ENCODE measurements at regions not wholly inside any gene's neighbourhood (a gene's known extent, or its start where the extent isn't known, plus 50 kb on each side); places are given as distances from the start of the nearest gene placed in this dataset.

GRCh38 chr10:130895161-130895560 lies 416.4 kb downstream of the TCERG1L start:
- no peak for DNase-seq

GRCh38 chr10:130897815-130898214 lies 413.7 kb downstream of the TCERG1L start:
- no peak for DNase-seq

DNA sequence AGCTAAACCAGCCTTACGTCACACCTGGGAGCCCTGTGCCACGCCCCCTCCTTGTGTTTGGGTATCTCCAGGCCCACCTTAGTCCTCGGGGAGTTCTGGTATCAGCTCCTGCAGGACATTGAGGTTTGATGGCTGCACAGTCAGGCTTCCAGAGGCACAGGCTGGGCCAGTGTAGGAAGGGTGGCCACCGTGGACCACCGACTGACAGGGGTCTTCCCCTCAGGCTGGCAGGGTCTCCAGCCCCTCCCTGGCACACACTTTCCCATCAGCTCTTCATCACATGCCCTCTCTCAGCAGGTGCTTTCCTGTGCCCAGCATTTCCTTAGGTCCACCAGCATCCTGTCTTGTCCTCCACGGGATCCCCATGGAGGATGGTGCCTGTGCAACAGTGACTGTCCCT lies 413.1 kb downstream of the TCERG1L start:
- no peak for DNase-seq

DNA sequence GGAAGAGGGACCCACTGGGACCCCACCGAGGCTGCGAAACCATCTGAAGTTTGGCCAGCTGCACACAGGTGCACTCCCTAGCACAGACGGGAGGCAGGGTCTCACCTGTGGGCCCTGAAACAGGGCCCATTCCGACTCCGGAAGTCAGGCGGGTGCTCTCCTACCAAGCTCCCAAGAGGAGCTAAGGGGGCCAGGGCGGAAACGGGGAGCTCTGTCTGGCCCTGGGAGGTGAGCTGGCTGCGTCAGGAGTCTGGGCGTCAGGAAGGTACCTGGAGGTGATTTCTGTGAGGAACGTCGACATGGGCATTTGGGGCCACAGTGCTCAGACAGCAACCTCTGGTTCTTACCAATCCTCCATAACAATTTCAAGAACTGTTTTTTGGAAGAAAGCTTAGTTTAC lies 411.7 kb downstream of the TCERG1L start:
- DNase-seq = no peak

DNA sequence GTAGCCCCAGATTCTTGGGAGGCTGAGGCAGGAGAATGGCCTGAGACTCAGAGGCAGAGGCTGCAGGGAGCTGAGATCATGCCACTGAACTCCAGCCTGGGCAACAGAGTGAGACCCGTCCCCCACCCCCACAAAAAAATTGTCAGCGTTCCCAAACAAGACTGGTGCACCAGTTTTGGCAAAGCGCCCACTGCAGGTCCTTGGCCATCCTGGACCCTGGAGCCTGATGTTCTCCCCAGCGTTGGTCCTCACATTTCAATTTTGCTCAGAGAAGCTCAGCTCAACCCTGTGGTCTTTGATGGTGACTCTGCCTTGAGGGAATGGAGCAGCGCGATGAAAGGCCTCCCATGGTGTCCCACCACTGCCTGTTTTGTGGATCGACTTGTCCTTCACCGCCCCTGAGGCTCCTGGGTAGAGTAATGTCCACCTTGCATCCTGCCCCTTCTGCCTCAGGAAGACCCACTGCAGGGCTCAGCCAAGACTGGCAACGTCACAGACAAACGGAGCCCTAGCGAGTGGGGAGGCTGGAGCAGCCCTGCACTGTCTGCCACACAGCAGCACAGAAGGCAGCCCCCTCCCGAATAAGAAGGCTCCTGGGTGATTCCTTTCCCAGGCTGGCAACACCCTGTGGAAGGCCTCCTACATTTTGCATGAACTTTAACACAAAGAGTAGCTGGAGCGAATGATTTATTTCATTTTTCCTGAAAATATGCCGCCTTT lies 410.9 kb downstream of the TCERG1L start:
- DNase-seq = no peak

- no peak for DNase-seq
Measured at GRCh38 chr10:130901311-130902165, 410.0 kb downstream of the TCERG1L start.

DNA sequence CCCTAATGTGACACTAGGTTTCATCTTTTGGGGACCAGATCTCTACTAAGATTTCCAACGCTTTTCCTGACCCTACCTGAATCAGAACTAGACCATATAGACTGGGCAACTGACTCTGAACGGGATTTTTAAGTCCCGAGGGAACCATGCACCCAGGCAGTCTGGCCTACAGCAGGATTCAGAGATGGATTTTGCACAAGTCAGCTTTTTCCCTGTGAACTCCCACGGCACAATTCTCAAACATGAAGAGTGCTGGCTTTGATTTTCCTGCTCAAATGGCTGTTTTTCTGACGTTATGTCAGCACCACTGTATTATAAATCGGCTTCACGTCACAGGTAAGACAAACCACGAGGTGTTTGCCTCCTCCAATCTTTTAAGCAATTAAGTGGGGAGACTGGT lies 409.1 kb downstream of the TCERG1L start:
- no peak for DNase-seq

- no peak for DNase-seq
Measured at GRCh38 chr10:130902929-130903328, 408.6 kb downstream of the TCERG1L start.

DNA sequence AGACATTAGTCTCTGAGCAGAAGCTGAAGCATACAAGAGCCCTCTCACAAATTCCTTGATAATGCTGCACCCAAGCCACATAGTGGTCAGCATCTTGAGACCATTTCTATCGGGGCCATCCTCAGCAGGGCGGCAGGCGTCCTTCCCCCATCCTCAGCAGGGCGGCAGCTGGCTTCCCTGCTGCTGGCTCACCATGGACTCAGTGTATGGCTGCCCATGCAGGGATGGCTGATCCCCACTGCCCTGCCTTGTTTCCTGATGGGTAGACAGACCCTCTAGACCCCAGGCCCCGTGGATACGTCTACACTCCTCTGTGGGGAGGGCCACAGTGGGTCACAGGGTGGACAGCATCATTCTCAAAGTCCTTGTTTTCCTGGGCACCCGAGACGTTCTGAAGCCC lies 406.8 kb downstream of the TCERG1L start:
- DNase-seq = no peak

DNA sequence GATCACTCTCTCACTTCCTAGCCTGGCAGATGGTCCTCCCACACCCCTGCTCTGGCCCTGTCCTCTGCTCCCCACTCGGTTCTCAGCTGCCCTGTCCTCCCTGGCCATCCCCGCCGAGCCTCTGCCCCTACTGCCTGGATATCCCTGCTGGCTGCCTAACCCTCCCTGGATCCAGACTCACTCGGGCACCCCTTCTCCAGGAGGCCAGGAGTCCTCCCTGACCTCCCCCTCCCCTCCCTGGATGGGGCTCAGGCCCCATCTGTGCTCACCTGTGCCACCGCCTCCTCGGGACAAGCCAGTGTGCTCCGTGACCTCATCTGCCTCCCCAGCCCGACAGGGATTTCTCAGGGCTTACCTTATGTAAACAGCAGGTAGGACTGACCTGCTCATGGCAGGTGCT lies 406.1 kb downstream of the TCERG1L start:
- no peak for DNase-seq

DNA sequence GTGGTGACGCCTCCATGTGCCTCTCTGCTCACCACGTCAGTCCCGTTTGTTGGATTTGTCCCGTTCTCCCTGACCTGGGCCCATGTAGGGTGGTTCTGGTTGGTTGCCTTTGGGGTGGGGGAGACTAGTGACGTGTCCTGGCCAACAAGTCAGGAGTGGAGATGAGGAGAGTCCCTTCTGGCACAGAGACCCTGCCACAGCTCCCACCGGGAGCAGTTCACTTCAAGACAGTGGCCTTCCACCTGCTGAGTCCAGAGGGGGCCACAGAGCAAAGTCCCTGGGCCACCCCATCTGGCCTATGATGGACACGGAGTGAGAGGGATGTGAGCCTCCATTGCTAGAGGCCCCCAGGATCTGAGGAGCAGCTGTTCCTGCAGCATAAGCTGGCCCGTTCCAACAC lies 405.6 kb downstream of the TCERG1L start:
- DNase-seq = no peak

- DNase-seq = no peak
Measured at GRCh38 chr10:130910848-130911247, 400.7 kb downstream of the TCERG1L start.

GRCh38 chr10:130913844-130914243 lies 397.7 kb downstream of the TCERG1L start:
- no peak for DNase-seq

GRCh38 chr10:130914367-130914766 lies 397.2 kb downstream of the TCERG1L start:
- DNase-seq = no peak

- no peak for DNase-seq
Measured at GRCh38 chr10:130915065-130915464, 396.5 kb downstream of the TCERG1L start.

DNA sequence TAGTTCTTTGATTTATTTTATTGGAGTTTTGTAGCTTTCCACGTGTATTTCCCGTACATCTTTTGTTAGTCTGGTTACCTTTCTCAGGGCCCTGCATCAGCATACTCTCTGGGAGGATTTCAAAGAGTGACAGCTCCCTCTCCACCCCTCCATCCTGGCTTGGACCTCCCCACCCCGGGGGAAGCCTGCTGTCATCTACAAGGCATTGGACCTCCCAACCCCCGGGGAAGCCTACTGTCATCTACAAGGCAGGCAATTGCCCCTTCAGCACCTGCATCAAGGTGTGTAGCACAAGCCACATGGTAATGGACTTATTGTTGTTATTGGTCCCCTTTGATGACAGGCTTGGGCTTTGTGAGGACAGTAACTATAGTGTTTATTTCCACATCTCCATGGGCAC lies 390.1 kb downstream of the TCERG1L start:
- DNase-seq = no peak

DNA sequence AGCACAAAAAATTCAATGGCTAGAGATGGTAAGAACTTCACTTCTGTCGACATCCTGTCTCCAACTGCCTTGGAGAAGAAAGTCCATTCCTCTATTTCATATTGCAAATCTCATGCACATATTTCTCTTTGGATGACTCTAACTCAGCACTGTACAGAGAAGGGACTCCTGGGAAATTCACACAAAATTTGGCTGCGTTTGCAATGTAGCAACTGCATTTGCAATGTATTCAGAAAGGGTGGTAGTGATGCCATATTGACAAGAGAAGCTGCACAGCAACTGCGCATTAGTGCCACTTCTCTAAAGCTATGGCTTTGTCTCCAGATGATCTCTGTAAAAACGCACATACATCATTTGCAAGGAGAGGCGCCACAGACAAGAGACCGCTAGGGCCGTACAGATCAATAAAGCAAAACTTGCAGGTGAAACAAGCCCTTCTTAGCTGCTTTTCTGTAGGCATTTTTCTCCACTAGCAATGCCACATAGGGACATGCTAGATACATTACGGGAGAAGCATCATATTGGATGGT lies 389.5 kb downstream of the TCERG1L start:
- no peak for DNase-seq

DNA sequence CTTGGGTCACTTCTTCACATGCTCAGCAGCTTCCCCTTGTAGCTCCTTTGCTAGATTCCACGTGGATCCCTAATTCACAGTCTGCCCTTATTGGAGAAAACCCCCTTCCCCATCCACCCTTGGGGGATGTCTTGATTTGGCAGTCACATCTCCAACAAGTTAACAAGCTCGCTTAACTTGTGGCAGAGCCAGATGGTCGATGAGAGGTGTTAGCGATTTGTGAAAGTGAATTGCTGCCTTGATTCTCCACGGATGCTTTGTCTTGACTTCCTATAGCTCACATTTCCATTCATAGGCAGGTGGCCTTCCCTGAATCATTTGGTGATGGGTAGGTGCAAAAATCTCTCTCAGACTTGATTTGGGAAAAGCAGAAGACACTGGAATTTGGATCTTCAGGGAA lies 387.9 kb downstream of the TCERG1L start:
- DNase-seq = no peak

- DNase-seq = no peak
Measured at GRCh38 chr10:130924138-130924819, 387.2 kb downstream of the TCERG1L start.

- DNase-seq = no peak
Measured at GRCh38 chr10:130926442-130926841, 385.1 kb downstream of the TCERG1L start.

GRCh38 chr10:130927157-130927556 lies 384.4 kb downstream of the TCERG1L start:
- no peak for DNase-seq

- no peak for DNase-seq
Measured at GRCh38 chr10:130928306-130928705, 383.2 kb downstream of the TCERG1L start.
